ENCODE measurements at regions not wholly inside any gene's neighbourhood (a gene's known extent, or its start where the extent isn't known, plus 50 kb on each side); places are given as distances from the start of the nearest gene placed in this dataset.

DNA sequence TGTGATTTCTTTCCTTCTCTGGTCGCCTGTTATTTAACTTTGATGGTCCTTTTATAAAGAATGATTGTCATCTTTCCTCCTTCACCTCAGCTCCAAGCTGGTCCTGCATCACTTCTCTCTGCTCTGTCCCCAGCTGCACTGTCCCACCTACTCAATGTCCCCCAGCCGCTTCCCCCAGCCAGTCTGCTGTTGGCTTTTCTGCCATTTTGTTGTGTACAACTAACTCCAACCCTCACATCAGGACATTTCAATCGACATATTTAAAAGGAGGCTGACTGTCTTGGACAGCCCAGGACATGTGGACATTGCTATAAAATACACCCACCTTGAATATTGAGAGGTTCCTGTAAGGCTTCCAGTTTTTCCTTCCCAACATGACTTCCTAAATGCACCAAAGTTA, 193.8 kb upstream of the RGMA start:
- no peaks in the 10 kb centered on the region for H3K9me2 ChIP-seq
- H3K4me2 ChIP-seq: no peak overlapping the region
- TF ChIP-seq FOXM1 (IDR thresholded peaks at IDR 0.05; ENCODE audit: low read depth) (no peak), YY1 (IDR thresholded peaks at IDR 0.05; ENCODE audit: low read depth) (no peak), TEAD4 (IDR thresholded peaks at IDR 0.05; ENCODE audit: borderline replicate concordance, insufficient read depth) (no peak), NFIC (IDR thresholded peaks at IDR 0.05; ENCODE audit: borderline replicate concordance) (no peak), RFX5 (IDR thresholded peaks at IDR 0.05; ENCODE audit: low read length) (no peak), SMC3 (IDR thresholded peaks at IDR 0.05; ENCODE audit: low read depth, low read length) (no peak), JUND (IDR thresholded peaks at IDR 0.05) (no peak), ZBTB33 (IDR thresholded peaks at IDR 0.05; ENCODE audit: borderline replicate concordance, low read depth) (no peak), RXRA (IDR thresholded peaks at IDR 0.05; ENCODE audit: borderline replicate concordance, low read depth) (no peak), NRF1 (IDR thresholded peaks at IDR 0.05; ENCODE audit: low read depth, low read length) (no peak), USF2 (IDR thresholded peaks at IDR 0.05; ENCODE audit: borderline replicate concordance, low read depth, low read length) (no peak), EP300 (IDR thresholded peaks at IDR 0.05; ENCODE audit: borderline replicate concordance in 1 of 2, low read depth in 1 of 2, low read length in 1 of 2) (no peak), USF1 (IDR thresholded peaks at IDR 0.05; ENCODE audit: borderline replicate concordance, low read depth) (no peak), POLR2AphosphoS5 (IDR thresholded peaks at IDR 0.05; ENCODE audit: low read depth, low read length) (no peak), TCF12 (IDR thresholded peaks at IDR 0.05) (no peak), RCOR1 (IDR thresholded peaks at IDR 0.05; ENCODE audit: low read length) (no peak), FOSL2 (IDR thresholded peaks at IDR 0.05; ENCODE audit: borderline replicate concordance, low read depth) (no peak)
- TF ChIP-seq, protein P1, sequence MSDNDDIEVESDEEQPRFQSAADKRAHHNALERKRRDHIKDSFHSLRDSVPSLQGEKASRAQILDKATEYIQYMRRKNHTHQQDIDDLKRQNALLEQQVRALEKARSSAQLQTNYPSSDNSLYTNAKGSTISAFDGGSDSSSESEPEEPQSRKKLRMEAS (IDR thresholded peaks at IDR 0.05; ENCODE audit: low read depth): no peak
- TF ChIP-seq, protein P2, sequence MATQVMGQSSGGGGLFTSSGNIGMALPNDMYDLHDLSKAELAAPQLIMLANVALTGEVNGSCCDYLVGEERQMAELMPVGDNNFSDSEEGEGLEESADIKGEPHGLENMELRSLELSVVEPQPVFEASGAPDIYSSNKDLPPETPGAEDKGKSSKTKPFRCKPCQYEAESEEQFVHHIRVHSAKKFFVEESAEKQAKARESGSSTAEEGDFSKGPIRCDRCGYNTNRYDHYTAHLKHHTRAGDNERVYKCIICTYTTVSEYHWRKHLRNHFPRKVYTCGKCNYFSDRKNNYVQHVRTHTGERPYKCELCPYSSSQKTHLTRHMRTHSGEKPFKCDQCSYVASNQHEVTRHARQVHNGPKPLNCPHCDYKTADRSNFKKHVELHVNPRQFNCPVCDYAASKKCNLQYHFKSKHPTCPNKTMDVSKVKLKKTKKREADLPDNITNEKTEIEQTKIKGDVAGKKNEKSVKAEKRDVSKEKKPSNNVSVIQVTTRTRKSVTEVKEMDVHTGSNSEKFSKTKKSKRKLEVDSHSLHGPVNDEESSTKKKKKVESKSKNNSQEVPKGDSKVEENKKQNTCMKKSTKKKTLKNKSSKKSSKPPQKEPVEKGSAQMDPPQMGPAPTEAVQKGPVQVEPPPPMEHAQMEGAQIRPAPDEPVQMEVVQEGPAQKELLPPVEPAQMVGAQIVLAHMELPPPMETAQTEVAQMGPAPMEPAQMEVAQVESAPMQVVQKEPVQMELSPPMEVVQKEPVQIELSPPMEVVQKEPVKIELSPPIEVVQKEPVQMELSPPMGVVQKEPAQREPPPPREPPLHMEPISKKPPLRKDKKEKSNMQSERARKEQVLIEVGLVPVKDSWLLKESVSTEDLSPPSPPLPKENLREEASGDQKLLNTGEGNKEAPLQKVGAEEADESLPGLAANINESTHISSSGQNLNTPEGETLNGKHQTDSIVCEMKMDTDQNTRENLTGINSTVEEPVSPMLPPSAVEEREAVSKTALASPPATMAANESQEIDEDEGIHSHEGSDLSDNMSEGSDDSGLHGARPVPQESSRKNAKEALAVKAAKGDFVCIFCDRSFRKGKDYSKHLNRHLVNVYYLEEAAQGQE (IDR thresholded peaks at IDR 0.05; ENCODE audit: low read depth, low read length): no peak
- no peaks in the 10 kb centered on the region for H4K20me1 ChIP-seq (ENCODE audit: insufficient read depth)
- H3F3A ChIP-seq (replicated peaks; ENCODE audit: insufficient read depth): no peaks in the 10 kb centered on the region
- no peak overlapping the region for H2AFZ ChIP-seq (ENCODE audit: low read depth)
- 4% methylated on average over 3 of the region's 3 CpGs for WGBS (ENCODE audit: low lambda C conversion rate)
- H3K9ac ChIP-seq: no peak overlapping the region
- H3K36me3 ChIP-seq (replicated peaks in 1 of 2; ENCODE audit: control insufficient read depth in 1 of 2, insufficient read depth in 2 of 2, low read length in 1 of 2): no peaks in the 10 kb centered on the region
- H3K4me1 ChIP-seq (ENCODE audit: control insufficient read depth in 1 of 2, insufficient read depth in 2 of 2, low read depth in 1 of 2, low read length in 1 of 2): no peaks in the 10 kb centered on the region
- H3K79me2 ChIP-seq (ENCODE audit: insufficient read depth): no peaks in the 10 kb centered on the region
- CTCF ChIA-PET: interaction anchor here (0.9 kb wide), 1 partner anchor 11 kb away, joined by 3 read pairs; no protein-coding TSS in a partner anchor
- no peak overlapping the region for H3K4me3 ChIP-seq (ENCODE audit: low read depth in 2 of 2, low read length in 1 of 2)
- DNase-seq: no peak
- no peak overlapping the region for H3K27ac ChIP-seq (ENCODE audit: low read depth in 2 of 2, low read length in 1 of 2)
- POLR2A ChIA-PET: no interaction called here
- H3K9me3 ChIP-seq: no peaks in the 10 kb centered on the region
- H3K27me3 ChIP-seq (ENCODE audit: insufficient read depth): no peaks in the 10 kb centered on the region

Measured in SK-N-SH (cell line).